ENCODE measurements at regions not wholly inside any gene's neighbourhood (a gene's known extent, or its start where the extent isn't known, plus 50 kb on each side); places are given as distances from the start of the nearest gene placed in this dataset.

DNA sequence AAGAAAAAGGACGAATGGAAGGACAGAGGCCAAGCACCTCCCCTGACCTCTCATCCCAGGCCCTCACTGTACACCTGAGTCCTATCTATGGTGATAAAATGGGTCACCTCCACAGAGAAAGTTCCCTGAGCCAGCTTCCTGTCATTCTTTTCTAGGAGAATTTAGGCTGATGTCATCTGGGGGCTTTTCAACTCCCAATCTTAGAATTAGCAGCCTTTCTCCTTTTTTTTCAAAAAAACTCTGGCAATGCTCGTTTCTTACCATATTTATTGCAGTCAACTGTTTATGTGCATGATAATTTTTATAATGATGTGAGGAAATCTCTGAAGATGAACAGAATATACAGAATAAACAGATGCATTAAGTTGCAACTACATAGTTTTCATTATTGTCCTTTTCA lies 177.6 kb downstream of the SNAPC1 start:
- TF ChIP-seq LEF1 (IDR thresholded peaks at IDR 0.05) (no peak), CTCF (IDR thresholded peaks at IDR 0.05 in 2 of 3, conservative IDR thresholded peaks at IDR 0.05 in 1 of 3; ENCODE audit: insufficient read depth in 2 of 3, low read depth in 1 of 3, low read length in 3 of 3) (no peak), RBBP5 (IDR thresholded peaks at IDR 0.05; ENCODE audit: borderline replicate concordance, insufficient read depth, low read length, poor library complexity, severe bottlenecking) (no peak), ETV1 (tag; conservative IDR thresholded peaks at IDR 0.05; ENCODE audit: low read depth) (no peak), ETV5 (CRISPR knock-in tag; IDR thresholded peaks at IDR 0.05; ENCODE audit: low read depth) (no peak), CEBPB (tag; IDR thresholded peaks at IDR 0.05) (no peak)
- TF ChIP-seq, protein P1, sequence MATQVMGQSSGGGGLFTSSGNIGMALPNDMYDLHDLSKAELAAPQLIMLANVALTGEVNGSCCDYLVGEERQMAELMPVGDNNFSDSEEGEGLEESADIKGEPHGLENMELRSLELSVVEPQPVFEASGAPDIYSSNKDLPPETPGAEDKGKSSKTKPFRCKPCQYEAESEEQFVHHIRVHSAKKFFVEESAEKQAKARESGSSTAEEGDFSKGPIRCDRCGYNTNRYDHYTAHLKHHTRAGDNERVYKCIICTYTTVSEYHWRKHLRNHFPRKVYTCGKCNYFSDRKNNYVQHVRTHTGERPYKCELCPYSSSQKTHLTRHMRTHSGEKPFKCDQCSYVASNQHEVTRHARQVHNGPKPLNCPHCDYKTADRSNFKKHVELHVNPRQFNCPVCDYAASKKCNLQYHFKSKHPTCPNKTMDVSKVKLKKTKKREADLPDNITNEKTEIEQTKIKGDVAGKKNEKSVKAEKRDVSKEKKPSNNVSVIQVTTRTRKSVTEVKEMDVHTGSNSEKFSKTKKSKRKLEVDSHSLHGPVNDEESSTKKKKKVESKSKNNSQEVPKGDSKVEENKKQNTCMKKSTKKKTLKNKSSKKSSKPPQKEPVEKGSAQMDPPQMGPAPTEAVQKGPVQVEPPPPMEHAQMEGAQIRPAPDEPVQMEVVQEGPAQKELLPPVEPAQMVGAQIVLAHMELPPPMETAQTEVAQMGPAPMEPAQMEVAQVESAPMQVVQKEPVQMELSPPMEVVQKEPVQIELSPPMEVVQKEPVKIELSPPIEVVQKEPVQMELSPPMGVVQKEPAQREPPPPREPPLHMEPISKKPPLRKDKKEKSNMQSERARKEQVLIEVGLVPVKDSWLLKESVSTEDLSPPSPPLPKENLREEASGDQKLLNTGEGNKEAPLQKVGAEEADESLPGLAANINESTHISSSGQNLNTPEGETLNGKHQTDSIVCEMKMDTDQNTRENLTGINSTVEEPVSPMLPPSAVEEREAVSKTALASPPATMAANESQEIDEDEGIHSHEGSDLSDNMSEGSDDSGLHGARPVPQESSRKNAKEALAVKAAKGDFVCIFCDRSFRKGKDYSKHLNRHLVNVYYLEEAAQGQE (IDR thresholded peaks at IDR 0.05; ENCODE audit: borderline replicate concordance): no peak
- TF ChIP-seq, protein P1 (CRISPR knock-in tag; IDR thresholded peaks at IDR 0.05; ENCODE audit: low read depth): no peak
- TF ChIP-seq, protein P2, sequence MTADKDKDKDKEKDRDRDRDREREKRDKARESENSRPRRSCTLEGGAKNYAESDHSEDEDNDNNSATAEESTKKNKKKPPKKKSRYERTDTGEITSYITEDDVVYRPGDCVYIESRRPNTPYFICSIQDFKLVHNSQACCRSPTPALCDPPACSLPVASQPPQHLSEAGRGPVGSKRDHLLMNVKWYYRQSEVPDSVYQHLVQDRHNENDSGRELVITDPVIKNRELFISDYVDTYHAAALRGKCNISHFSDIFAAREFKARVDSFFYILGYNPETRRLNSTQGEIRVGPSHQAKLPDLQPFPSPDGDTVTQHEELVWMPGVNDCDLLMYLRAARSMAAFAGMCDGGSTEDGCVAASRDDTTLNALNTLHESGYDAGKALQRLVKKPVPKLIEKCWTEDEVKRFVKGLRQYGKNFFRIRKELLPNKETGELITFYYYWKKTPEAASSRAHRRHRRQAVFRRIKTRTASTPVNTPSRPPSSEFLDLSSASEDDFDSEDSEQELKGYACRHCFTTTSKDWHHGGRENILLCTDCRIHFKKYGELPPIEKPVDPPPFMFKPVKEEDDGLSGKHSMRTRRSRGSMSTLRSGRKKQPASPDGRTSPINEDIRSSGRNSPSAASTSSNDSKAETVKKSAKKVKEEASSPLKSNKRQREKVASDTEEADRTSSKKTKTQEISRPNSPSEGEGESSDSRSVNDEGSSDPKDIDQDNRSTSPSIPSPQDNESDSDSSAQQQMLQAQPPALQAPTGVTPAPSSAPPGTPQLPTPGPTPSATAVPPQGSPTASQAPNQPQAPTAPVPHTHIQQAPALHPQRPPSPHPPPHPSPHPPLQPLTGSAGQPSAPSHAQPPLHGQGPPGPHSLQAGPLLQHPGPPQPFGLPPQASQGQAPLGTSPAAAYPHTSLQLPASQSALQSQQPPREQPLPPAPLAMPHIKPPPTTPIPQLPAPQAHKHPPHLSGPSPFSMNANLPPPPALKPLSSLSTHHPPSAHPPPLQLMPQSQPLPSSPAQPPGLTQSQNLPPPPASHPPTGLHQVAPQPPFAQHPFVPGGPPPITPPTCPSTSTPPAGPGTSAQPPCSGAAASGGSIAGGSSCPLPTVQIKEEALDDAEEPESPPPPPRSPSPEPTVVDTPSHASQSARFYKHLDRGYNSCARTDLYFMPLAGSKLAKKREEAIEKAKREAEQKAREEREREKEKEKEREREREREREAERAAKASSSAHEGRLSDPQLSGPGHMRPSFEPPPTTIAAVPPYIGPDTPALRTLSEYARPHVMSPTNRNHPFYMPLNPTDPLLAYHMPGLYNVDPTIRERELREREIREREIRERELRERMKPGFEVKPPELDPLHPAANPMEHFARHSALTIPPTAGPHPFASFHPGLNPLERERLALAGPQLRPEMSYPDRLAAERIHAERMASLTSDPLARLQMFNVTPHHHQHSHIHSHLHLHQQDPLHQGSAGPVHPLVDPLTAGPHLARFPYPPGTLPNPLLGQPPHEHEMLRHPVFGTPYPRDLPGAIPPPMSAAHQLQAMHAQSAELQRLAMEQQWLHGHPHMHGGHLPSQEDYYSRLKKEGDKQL (CRISPR knock-in tag; IDR thresholded peaks at IDR 0.05; ENCODE audit: borderline replicate concordance): no peak
